ENCODE measurements at regions not wholly inside any gene's neighbourhood (a gene's known extent, or its start where the extent isn't known, plus 50 kb on each side); places are given as distances from the start of the nearest gene placed in this dataset.

DNA sequence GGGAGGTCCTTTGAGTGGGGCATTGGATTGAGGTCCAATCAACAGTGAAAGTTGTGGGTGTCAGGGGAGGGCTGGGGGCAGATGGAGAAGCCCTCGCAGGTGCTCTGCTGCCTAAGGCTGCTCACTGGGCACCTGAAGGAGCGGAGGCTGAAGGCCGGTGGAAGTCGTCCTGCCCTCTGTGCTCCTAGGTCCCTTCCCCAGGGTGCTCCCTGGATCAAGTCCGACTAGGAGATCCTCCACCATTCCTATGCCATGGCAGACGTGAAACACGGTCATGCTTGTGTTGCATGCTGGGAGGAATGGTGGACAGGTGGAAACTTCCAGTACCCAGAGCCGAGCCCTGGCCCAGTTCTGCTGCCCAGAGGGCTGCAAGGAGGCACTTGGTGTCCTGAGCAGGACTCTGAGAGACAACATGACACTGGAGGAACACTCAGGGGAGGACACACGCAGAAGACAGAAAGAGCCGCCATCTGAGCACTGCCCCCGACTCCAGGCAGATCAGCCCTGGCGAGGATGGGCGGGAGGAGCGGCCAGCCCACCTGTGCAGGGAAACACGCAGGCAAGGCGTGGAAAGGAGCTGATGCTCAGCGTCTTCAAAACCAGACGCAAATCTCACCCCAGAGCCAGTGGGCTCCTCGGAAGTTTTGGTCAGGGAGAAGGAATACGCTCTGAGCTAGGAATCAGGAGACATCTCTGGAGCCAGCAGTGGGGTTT lies 786.8 kb downstream of the BRD1 start:
- no peaks in the 10 kb centered on the region for H3K9me3 ChIP-seq (ENCODE audit: insufficient read depth, low read length)
- no peak overlapping the region for H3K4me3 ChIP-seq (ENCODE audit: insufficient read depth, low read length, poor library complexity, severe bottlenecking)
- no peak overlapping the region for H3K9ac ChIP-seq (ENCODE audit: low read length)
- H3K4me2 ChIP-seq (ENCODE audit: low read depth, low read length, poor library complexity, severe bottlenecking) = no peak overlapping the region
- H4K20me1 ChIP-seq (ENCODE audit: low read depth, low read length) = no peaks in the 10 kb centered on the region
- H2AFZ ChIP-seq (ENCODE audit: low read depth, low read length, severe bottlenecking) = no peak overlapping the region
- TF ChIP-seq, protein P1, sequence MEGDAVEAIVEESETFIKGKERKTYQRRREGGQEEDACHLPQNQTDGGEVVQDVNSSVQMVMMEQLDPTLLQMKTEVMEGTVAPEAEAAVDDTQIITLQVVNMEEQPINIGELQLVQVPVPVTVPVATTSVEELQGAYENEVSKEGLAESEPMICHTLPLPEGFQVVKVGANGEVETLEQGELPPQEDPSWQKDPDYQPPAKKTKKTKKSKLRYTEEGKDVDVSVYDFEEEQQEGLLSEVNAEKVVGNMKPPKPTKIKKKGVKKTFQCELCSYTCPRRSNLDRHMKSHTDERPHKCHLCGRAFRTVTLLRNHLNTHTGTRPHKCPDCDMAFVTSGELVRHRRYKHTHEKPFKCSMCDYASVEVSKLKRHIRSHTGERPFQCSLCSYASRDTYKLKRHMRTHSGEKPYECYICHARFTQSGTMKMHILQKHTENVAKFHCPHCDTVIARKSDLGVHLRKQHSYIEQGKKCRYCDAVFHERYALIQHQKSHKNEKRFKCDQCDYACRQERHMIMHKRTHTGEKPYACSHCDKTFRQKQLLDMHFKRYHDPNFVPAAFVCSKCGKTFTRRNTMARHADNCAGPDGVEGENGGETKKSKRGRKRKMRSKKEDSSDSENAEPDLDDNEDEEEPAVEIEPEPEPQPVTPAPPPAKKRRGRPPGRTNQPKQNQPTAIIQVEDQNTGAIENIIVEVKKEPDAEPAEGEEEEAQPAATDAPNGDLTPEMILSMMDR (IDR thresholded peaks at IDR 0.05; ENCODE audit: insufficient read depth, low read length, poor library complexity, severe bottlenecking) = no peak
- no peak for TF ChIP-seq EZH2phosphoT487 (conservative IDR thresholded peaks at IDR 0.05; ENCODE audit: low read length)
- H3K79me2 ChIP-seq (ENCODE audit: insufficient read depth, low read length) = no peaks in the 10 kb centered on the region
- H3K27me3 ChIP-seq (ENCODE audit: low read length) = no peaks in the 10 kb centered on the region
- H3F3A ChIP-seq (ENCODE audit: insufficient read depth) = no peaks in the 10 kb centered on the region
- H3K27ac ChIP-seq (ENCODE audit: low read depth, low read length) = no peak overlapping the region
- H3K9me2 ChIP-seq (replicated peaks; ENCODE audit: insufficient read depth, low read length) = no peaks in the 10 kb centered on the region
- H3K36me3 ChIP-seq (ENCODE audit: low read length) = no peaks in the 10 kb centered on the region

DNA sequence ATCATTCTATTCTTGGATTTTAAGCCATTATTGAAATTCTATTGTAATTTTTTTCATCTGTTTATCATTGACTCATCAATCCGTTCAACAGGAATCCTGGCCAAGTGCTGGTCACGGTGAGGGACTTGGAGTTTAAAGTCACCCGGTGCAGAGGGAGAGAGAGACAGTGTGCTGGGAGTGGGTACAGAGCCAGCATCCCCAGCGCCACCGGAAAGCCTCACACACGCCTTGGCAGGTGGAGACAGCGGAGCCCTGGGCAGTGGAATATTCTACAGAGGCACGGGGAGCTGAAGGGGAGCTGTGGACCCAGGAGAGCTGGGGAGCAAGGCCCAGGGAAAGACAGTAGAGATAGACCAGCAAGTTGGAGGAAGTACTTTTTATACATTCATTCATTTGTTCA lies 787.6 kb downstream of the BRD1 start:
- Histone ChIP-seq H4K20me1 (ENCODE audit: low read depth, low read length) (no peaks in the 10 kb centered on the region), H3K4me3 (ENCODE audit: insufficient read depth, low read length, poor library complexity, severe bottlenecking) (no peak overlapping the region), H3K9me2 (replicated peaks; ENCODE audit: insufficient read depth, low read length) (no peaks in the 10 kb centered on the region), H3K79me2 (ENCODE audit: insufficient read depth, low read length) (no peaks in the 10 kb centered on the region), H2AFZ (ENCODE audit: low read depth, low read length, severe bottlenecking) (no peak overlapping the region), H3K9ac (ENCODE audit: low read length) (no peak overlapping the region), H3K27ac (ENCODE audit: low read depth, low read length) (no peak overlapping the region), H3K27me3 (ENCODE audit: low read length) (no peaks in the 10 kb centered on the region), H3K36me3 (ENCODE audit: low read length) (no peaks in the 10 kb centered on the region), H3F3A (ENCODE audit: insufficient read depth) (no peaks in the 10 kb centered on the region), H3K9me3 (ENCODE audit: insufficient read depth, low read length) (no peaks in the 10 kb centered on the region), H3K4me2 (ENCODE audit: low read depth, low read length, poor library complexity, severe bottlenecking) (no peak overlapping the region)
- TF ChIP-seq, protein P1 (IDR thresholded peaks at IDR 0.05; ENCODE audit: insufficient read depth, low read length, poor library complexity, severe bottlenecking) = no peak
- no peak for TF ChIP-seq EZH2phosphoT487 (conservative IDR thresholded peaks at IDR 0.05; ENCODE audit: low read length)

DNA sequence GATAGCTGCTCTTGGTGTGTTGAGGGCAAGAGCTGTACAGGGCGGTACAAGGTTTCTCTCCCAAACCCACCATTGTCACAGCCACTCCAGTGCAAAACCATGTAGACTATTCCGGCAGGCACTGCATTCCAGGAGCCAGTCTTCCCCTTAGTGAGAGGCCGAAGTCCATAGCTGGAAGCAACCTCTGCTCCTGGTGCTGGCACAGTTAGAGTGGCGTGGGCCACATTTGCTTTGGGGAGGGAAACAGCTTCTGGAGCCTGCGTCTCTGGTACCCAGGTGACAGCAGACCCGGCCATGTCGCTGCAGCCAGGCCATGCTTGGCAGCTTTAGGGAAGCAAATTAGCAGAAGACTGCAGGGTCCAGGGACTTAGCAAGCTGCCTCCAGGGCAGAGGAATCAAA lies 788.0 kb downstream of the BRD1 start:
- H3K9me3 ChIP-seq (ENCODE audit: insufficient read depth, low read length) = no peaks in the 10 kb centered on the region
- no peak overlapping the region for H3K9ac ChIP-seq (ENCODE audit: low read length)
- no peaks in the 10 kb centered on the region for H3K36me3 ChIP-seq (ENCODE audit: low read length)
- H3K9me2 ChIP-seq (replicated peaks; ENCODE audit: insufficient read depth, low read length) = no peaks in the 10 kb centered on the region
- no peaks in the 10 kb centered on the region for H3K27me3 ChIP-seq (ENCODE audit: low read length)
- H3K79me2 ChIP-seq (ENCODE audit: insufficient read depth, low read length) = no peaks in the 10 kb centered on the region
- H3K27ac ChIP-seq (ENCODE audit: low read depth, low read length) = no peak overlapping the region
- no peak for TF ChIP-seq EZH2phosphoT487 (conservative IDR thresholded peaks at IDR 0.05; ENCODE audit: low read length)
- TF ChIP-seq, protein P1 (IDR thresholded peaks at IDR 0.05; ENCODE audit: insufficient read depth, low read length, poor library complexity, severe bottlenecking) = no peak
- no peak overlapping the region for H3K4me2 ChIP-seq (ENCODE audit: low read depth, low read length, poor library complexity, severe bottlenecking)
- H3F3A ChIP-seq (ENCODE audit: insufficient read depth) = no peaks in the 10 kb centered on the region
- no peaks in the 10 kb centered on the region for H4K20me1 ChIP-seq (ENCODE audit: low read depth, low read length)
- no peak overlapping the region for H3K4me3 ChIP-seq (ENCODE audit: insufficient read depth, low read length, poor library complexity, severe bottlenecking)
- no peak overlapping the region for H2AFZ ChIP-seq (ENCODE audit: low read depth, low read length, severe bottlenecking)
